Trophoblast cell (in vitro differentiated cells and primary cell): ENCODE measurements at regions not wholly inside any gene's neighbourhood (a gene's known extent, or its start where the extent isn't known, plus 50 kb on each side); places are given as distances from the start of the nearest gene placed in this dataset.
A peak's percentile ranks its signal among the peaks of the same experiment; 100 is the strongest.

Experiments used
- DNase-seq, 2 donors: peaks; one replicate each; pipeline ENCODE4 v3.0.0-alpha.2; 2016
- H2AFZ ChIP-seq: 2 replicates; pipeline ENCODE4 v1.6.1; 2013; ENCODE audit warnings: low read length, moderate library complexity, mild to moderate bottlenecking; ENCODE audit not compliant: insufficient read depth, poor library complexity
- H2AK5ac ChIP-seq: 2 replicates; pipeline ENCODE4 v1.6.1; 2013; ENCODE audit warnings: mild to moderate bottlenecking, low read length
- H2BK120ac ChIP-seq: 2 replicates; pipeline ENCODE4 v1.6.1; 2013; ENCODE audit warnings: low read length, mild to moderate bottlenecking, moderate library complexity; ENCODE audit not compliant: insufficient read depth, poor library complexity
- H2BK12ac ChIP-seq: 2 replicates; pipeline ENCODE4 v1.6.1; 2013; ENCODE audit warnings: mild to moderate bottlenecking, low read length, moderate library complexity
- H2BK5ac ChIP-seq: 2 replicates; pipeline ENCODE4 v1.6.1; 2013; ENCODE audit warnings: low read length, low read depth, moderate library complexity, mild to moderate bottlenecking; ENCODE audit not compliant: poor library complexity
- H3K14ac ChIP-seq: 2 replicates; pipeline ENCODE4 v1.6.1; 2013; ENCODE audit warnings: mild to moderate bottlenecking, low read length
- H3K18ac ChIP-seq: 2 replicates; pipeline ENCODE4 v1.6.1; 2013; ENCODE audit warnings: mild to moderate bottlenecking, low read length
- H3K23ac ChIP-seq: 2 replicates; pipeline ENCODE4 v1.6.1; 2013; ENCODE audit warnings: low read length
- H3K27ac ChIP-seq: 2 replicates; pipeline ENCODE4 v1.5.1; 2013; ENCODE audit warnings: low read depth, mild to moderate bottlenecking, inconsistent platforms, low read length, moderate library complexity
- H3K27me3 ChIP-seq: 2 replicates; pipeline ENCODE4 v1.6.1; 2013; ENCODE audit warnings: inconsistent platforms, mild to moderate bottlenecking, low read length, moderate library complexity; ENCODE audit not compliant: insufficient read depth
- H3K36me3 ChIP-seq, 2 experiments: 1 replicate in 1 of 2; 2 replicates in 1 of 2; pipeline ENCODE4 v1.6.1; 2013; ENCODE audit warnings: low read length in 2 of 2, mild to moderate bottlenecking in 2 of 2, moderate library complexity in 1 of 2; ENCODE audit not compliant: insufficient read depth in 2 of 2, control insufficient read depth in 1 of 2
- H3K4ac ChIP-seq: 2 replicates; pipeline ENCODE4 v1.6.1; 2013; ENCODE audit warnings: low read depth, mild to moderate bottlenecking, low read length, moderate library complexity
- H3K4me1 ChIP-seq, 2 experiments: 1 replicate in 1 of 2; 2 replicates in 1 of 2; pipeline ENCODE4 v1.6.1; 2013; ENCODE audit warnings: low read length in 2 of 2, mild to moderate bottlenecking in 2 of 2, moderate library complexity in 1 of 2; ENCODE audit not compliant: insufficient read depth in 2 of 2, control insufficient read depth in 1 of 2
- H3K4me2 ChIP-seq: 2 replicates; pipeline ENCODE4 v1.6.1; 2013; ENCODE audit warnings: inconsistent platforms, mild to moderate bottlenecking, low read length, moderate library complexity
- H3K4me3 ChIP-seq: 2 replicates; pipeline ENCODE4 v1.5.1; 2013; ENCODE audit warnings: mild to moderate bottlenecking, low read depth, low read length, inconsistent platforms
- H3K79me1 ChIP-seq: one replicate; pipeline ENCODE4 v1.6.1; 2013; ENCODE audit warnings: low read length
- H3K79me2 ChIP-seq: 2 replicates; pipeline ENCODE4 v1.6.1; 2013; ENCODE audit warnings: low read length, mild to moderate bottlenecking; ENCODE audit not compliant: control insufficient read depth, insufficient read depth, poor library complexity
- H3K9ac ChIP-seq: 2 replicates; pipeline ENCODE4 v1.6.1; 2013; ENCODE audit warnings: mild to moderate bottlenecking, low read length
- H3K9me3 ChIP-seq: 2 replicates; pipeline ENCODE4 v1.6.1; 2013; ENCODE audit warnings: low read depth, mild to moderate bottlenecking, control low read depth, inconsistent platforms, low read length; ENCODE audit not compliant: insufficient read depth
- H4K12ac ChIP-seq: 2 replicates; pipeline ENCODE4 v1.6.1; 2013; ENCODE audit warnings: low read depth, mild to moderate bottlenecking, low read length, moderate library complexity
- H4K8ac ChIP-seq: 2 replicates; pipeline ENCODE4 v1.6.1; 2013; ENCODE audit warnings: low read depth, mild to moderate bottlenecking, low read length, moderate library complexity
- H4K91ac ChIP-seq: one replicate; pipeline ENCODE4 v1.6.1; 2013; ENCODE audit warnings: low read depth, mild to moderate bottlenecking, low read length, moderate library complexity
- WGBS: extraction: QIAGEN DNeasy Blood & Tissue Kit; methylation state at CpG from one replicate; pipeline ENCODE4 v1.1.7; 2013; ENCODE audit warnings: missing lambda C conversion rate; ENCODE audit not compliant: insufficient read length, insufficient coverage; ENCODE audit errors: extremely low coverage; 5-methylcytosine and 5-hydroxymethylcytosine counted together

- Histone ChIP-seq H3K18ac (no peak overlapping the region), H3K4ac (no peak overlapping the region), H2AK5ac (no peak overlapping the region), H3K4me2 (no peak overlapping the region), H4K8ac (no peak overlapping the region), H3K4me1 (no peaks in the 10 kb centered on the region), H3K36me3 (no peaks in the 10 kb centered on the region), H3K4me3 (no peak overlapping the region), H2BK120ac (no peak overlapping the region), H3K79me2 (no peaks in the 10 kb centered on the region), H3K27me3 (no peaks in the 10 kb centered on the region), H2AFZ (no peak overlapping the region), H4K91ac (no peak overlapping the region), H3K79me1 (no peaks in the 10 kb centered on the region), H4K12ac (no peak overlapping the region), H3K9ac (no peak overlapping the region), H3K14ac (no peak overlapping the region), H3K9me3 (peaks cover 2% of the 10 kb centered on the region), H2BK12ac (no peak overlapping the region), H3K23ac (no peak overlapping the region), H3K27ac (no peak overlapping the region), H2BK5ac (no peak overlapping the region)
- no CpG with 5 or more reads among the region's 6 CpGs for WGBS
- no peak for DNase-seq
Measured at GRCh38 chr5:159424123-159424522, 93.8 kb upstream of the IL12B start.

GRCh38 chr5:159426694-159427093 is 96.4 kb upstream of the IL12B start:
- no peak overlapping the region for H3K27ac ChIP-seq
- H4K91ac ChIP-seq, result no peak overlapping the region
- H2BK120ac ChIP-seq, result no peak overlapping the region
- no peak overlapping the region for H2AFZ ChIP-seq
- no peak for DNase-seq
- H3K4me3 ChIP-seq, result no peak overlapping the region
- H3K18ac ChIP-seq, result no peak overlapping the region
- H2BK5ac ChIP-seq, result no peak overlapping the region
- H3K79me2 ChIP-seq, result no peaks in the 10 kb centered on the region
- H4K8ac ChIP-seq, result no peak overlapping the region
- H3K36me3 ChIP-seq, result no peaks in the 10 kb centered on the region
- no peak overlapping the region for H4K12ac ChIP-seq
- no peak overlapping the region for H3K23ac ChIP-seq
- no peaks in the 10 kb centered on the region for H3K4me1 ChIP-seq
- H3K4ac ChIP-seq, result no peak overlapping the region
- no peak overlapping the region for H3K4me2 ChIP-seq
- no peak overlapping the region for H3K9ac ChIP-seq
- WGBS, result no CpG with 5 or more reads among the region's 3 CpGs
- no peaks in the 10 kb centered on the region for H3K27me3 ChIP-seq
- no peak overlapping the region for H3K14ac ChIP-seq
- no peak overlapping the region for H2AK5ac ChIP-seq
- no peak overlapping the region for H2BK12ac ChIP-seq
- no peaks in the 10 kb centered on the region for H3K9me3 ChIP-seq
- no peaks in the 10 kb centered on the region for H3K79me1 ChIP-seq

GRCh38 chr5:159427180-159428012 is 97.1 kb upstream of the IL12B start:
- Histone ChIP-seq H3K4me3 (no peak overlapping the region), H3K79me2 (no peaks in the 10 kb centered on the region), H3K4ac (no peak overlapping the region), H2AFZ (no peak overlapping the region), H3K79me1 (no peaks in the 10 kb centered on the region), H3K14ac (no peak overlapping the region), H4K8ac (no peak overlapping the region), H3K36me3 (no peaks in the 10 kb centered on the region), H2BK5ac (no peak overlapping the region), H2AK5ac (no peak overlapping the region), H3K23ac (no peak overlapping the region), H3K9me3 (no peaks in the 10 kb centered on the region), H3K9ac (no peak overlapping the region), H2BK120ac (no peak overlapping the region), H4K12ac (no peak overlapping the region), H3K18ac (no peak overlapping the region), H2BK12ac (no peak overlapping the region), H3K27me3 (no peaks in the 10 kb centered on the region), H3K4me1 (no peaks in the 10 kb centered on the region), H4K91ac (no peak overlapping the region), H3K4me2 (no peak overlapping the region), H3K27ac (no peak overlapping the region)
- no CpG with 5 or more reads among the region's 7 CpGs for WGBS
- DNase-seq, result no peak

- no peak overlapping the region for H3K9ac ChIP-seq
- no peak overlapping the region for H3K4me2 ChIP-seq
- no peak overlapping the region for H3K4me3 ChIP-seq
- H3K14ac ChIP-seq, result no peak overlapping the region
- no CpG with 5 or more reads among the region's 7 CpGs for WGBS
- no peak overlapping the region for H3K23ac ChIP-seq
- no peak overlapping the region for H4K8ac ChIP-seq
- no peak overlapping the region for H3K4ac ChIP-seq
- H3K18ac ChIP-seq, result no peak overlapping the region
- no peak overlapping the region for H3K27ac ChIP-seq
- DNase-seq, result peak in 1 of 2 donors; percentile 5
- H2AFZ ChIP-seq, result no peak overlapping the region
- no peak overlapping the region for H4K12ac ChIP-seq
- no peak overlapping the region for H2BK120ac ChIP-seq
- no peaks in the 10 kb centered on the region for H3K4me1 ChIP-seq
- H2BK12ac ChIP-seq, result no peak overlapping the region
- no peaks in the 10 kb centered on the region for H3K9me3 ChIP-seq
- H2BK5ac ChIP-seq, result no peak overlapping the region
- no peak overlapping the region for H2AK5ac ChIP-seq
- no peaks in the 10 kb centered on the region for H3K79me1 ChIP-seq
- H4K91ac ChIP-seq, result no peak overlapping the region
- no peaks in the 10 kb centered on the region for H3K27me3 ChIP-seq
- H3K79me2 ChIP-seq, result no peaks in the 10 kb centered on the region
- H3K36me3 ChIP-seq, result no peaks in the 10 kb centered on the region
Measured at GRCh38 chr5:159430361-159431012, 100.2 kb upstream of the IL12B start.
